ENCODE measurements at regions not wholly inside any gene's neighbourhood (a gene's known extent, or its start where the extent isn't known, plus 50 kb on each side); places are given as distances from the start of the nearest gene placed in this dataset.

GRCh38 chr3:167958141-167958540, 137.6 kb downstream of the GOLIM4 start:
- TF ChIP-seq, protein P1, sequence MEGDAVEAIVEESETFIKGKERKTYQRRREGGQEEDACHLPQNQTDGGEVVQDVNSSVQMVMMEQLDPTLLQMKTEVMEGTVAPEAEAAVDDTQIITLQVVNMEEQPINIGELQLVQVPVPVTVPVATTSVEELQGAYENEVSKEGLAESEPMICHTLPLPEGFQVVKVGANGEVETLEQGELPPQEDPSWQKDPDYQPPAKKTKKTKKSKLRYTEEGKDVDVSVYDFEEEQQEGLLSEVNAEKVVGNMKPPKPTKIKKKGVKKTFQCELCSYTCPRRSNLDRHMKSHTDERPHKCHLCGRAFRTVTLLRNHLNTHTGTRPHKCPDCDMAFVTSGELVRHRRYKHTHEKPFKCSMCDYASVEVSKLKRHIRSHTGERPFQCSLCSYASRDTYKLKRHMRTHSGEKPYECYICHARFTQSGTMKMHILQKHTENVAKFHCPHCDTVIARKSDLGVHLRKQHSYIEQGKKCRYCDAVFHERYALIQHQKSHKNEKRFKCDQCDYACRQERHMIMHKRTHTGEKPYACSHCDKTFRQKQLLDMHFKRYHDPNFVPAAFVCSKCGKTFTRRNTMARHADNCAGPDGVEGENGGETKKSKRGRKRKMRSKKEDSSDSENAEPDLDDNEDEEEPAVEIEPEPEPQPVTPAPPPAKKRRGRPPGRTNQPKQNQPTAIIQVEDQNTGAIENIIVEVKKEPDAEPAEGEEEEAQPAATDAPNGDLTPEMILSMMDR (IDR thresholded peaks at IDR 0.05), result no peak
- TF ChIP-seq POLR2A (IDR thresholded peaks at IDR 0.05), result no peak
